Ishikawa (cell line): ENCODE measurements at regions not wholly inside any gene's neighbourhood (a gene's known extent, or its start where the extent isn't known, plus 50 kb on each side); places are given as distances from the start of the nearest gene placed in this dataset.

ENCODE experiments used
- CEBPB ChIP-seq: IDR thresholded peaks from 2 replicates; pipeline ENCODE4 v1.6.1; 2012
- CREB1 ChIP-seq: IDR thresholded peaks from 2 replicates; pipeline ENCODE4 v1.6.1; 2012; ENCODE audit warnings: low read depth
- EGR1 ChIP-seq: IDR thresholded peaks from 2 replicates; pipeline ENCODE4 v1.6.1; 2012
- EP300 ChIP-seq: IDR thresholded peaks from 2 replicates; pipeline ENCODE4 v1.6.1; 2012; ENCODE audit warnings: borderline replicate concordance
- FOXM1 ChIP-seq: IDR thresholded peaks from 2 replicates; pipeline ENCODE4 v1.6.1; 2012; ENCODE audit warnings: low read depth, borderline replicate concordance
- MAX ChIP-seq: IDR thresholded peaks from 2 replicates; pipeline ENCODE4 v1.6.1; 2012
- NFIC ChIP-seq: IDR thresholded peaks from 2 replicates; pipeline ENCODE4 v1.6.1; 2012
- RAD21 ChIP-seq: IDR thresholded peaks from 2 replicates; pipeline ENCODE4 v1.6.1; 2012; ENCODE audit warnings: low read depth
- TAF1 ChIP-seq: IDR thresholded peaks from 2 replicates; pipeline ENCODE4 v1.6.1; 2012; ENCODE audit warnings: low read depth, mild to moderate bottlenecking
- TCF12 ChIP-seq: IDR thresholded peaks from 2 replicates; pipeline ENCODE4 v1.6.1; 2012; ENCODE audit warnings: low read depth
- TEAD4 ChIP-seq: IDR thresholded peaks from 2 replicates; pipeline ENCODE4 v1.6.1; 2012
- YY1 ChIP-seq: IDR thresholded peaks from 2 replicates; pipeline ENCODE4 v1.6.1; 2012; ENCODE audit warnings: low read depth
- ZBTB7A ChIP-seq: IDR thresholded peaks from 2 replicates; pipeline ENCODE4 v1.6.1; 2012; ENCODE audit warnings: low read depth
- TF ChIP-seq, protein P1 (sequence below): IDR thresholded peaks from 2 replicates; pipeline ENCODE4 v1.6.1; 2012
- TF ChIP-seq, protein P2 (sequence below): IDR thresholded peaks from 2 replicates; pipeline ENCODE4 v1.6.1; 2012; ENCODE audit warnings: low read depth, mild to moderate bottlenecking

- TF ChIP-seq TCF12: no peak
- TF ChIP-seq CREB1: no peak
- TF ChIP-seq YY1: no peak
- no peak for TF ChIP-seq MAX
- no peak for TF ChIP-seq CEBPB
These were observed 72.1 kb downstream of the TMEM212 start for GRCh38 chr3:171915275-171915674.

DNA sequence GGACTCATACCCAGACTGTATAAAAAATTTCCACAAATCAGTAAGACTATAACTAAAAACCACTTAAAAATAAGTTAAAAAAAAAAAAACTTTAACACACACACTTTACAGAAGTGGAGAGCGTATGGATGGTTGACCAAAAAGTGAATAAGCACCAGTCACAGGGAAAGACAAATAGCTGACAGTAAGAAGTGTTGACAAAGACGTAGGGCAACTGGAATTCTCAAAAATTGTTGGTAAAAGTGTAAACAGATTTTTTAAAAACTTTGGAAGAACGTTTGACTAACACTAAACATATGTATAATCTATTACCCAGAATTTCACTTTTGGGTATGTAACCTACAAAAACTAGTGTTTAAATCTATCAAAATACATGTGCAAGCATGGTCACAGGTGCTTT is 73.7 kb downstream of the TMEM212 start:
- TF ChIP-seq TAF1: no peak
- no peak for TF ChIP-seq CEBPB
- TF ChIP-seq, protein P1, sequence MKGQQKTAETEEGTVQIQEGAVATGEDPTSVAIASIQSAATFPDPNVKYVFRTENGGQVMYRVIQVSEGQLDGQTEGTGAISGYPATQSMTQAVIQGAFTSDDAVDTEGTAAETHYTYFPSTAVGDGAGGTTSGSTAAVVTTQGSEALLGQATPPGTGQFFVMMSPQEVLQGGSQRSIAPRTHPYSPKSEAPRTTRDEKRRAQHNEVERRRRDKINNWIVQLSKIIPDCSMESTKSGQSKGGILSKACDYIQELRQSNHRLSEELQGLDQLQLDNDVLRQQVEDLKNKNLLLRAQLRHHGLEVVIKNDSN: no peak
- no peak for TF ChIP-seq YY1
- no peak for TF ChIP-seq MAX
- no peak for TF ChIP-seq TCF12
- TF ChIP-seq NFIC: no peak
- no peak for TF ChIP-seq CREB1
- no peak for TF ChIP-seq FOXM1
- TF ChIP-seq TEAD4: no peak

DNA sequence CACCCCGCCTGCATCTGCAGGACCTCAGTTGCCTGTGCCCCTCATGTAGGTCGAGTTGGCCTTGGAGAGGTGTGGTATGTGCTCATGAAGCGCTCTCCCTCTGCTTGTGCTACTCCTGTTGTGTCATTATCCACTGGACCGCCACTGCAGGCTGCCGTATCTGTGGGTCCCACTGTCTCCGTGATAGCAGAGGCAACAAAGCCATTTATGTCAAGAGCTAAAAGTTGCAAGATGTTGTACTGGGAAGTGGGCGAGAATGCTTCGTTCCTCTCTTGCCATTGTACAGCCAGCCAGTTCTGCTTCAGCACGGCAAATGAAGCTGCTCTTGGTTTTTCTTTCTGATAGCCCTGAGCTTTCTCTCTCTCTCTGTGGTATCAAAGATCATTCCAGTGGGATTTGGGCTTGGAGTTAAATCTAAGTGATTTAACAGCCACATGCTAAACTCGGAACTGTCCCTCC is 89.0 kb downstream of the TMEM212 start:
- no peak for TF ChIP-seq EGR1
- TF ChIP-seq EP300: no peak
- TF ChIP-seq, protein P1: no peak
- TF ChIP-seq, protein P2, sequence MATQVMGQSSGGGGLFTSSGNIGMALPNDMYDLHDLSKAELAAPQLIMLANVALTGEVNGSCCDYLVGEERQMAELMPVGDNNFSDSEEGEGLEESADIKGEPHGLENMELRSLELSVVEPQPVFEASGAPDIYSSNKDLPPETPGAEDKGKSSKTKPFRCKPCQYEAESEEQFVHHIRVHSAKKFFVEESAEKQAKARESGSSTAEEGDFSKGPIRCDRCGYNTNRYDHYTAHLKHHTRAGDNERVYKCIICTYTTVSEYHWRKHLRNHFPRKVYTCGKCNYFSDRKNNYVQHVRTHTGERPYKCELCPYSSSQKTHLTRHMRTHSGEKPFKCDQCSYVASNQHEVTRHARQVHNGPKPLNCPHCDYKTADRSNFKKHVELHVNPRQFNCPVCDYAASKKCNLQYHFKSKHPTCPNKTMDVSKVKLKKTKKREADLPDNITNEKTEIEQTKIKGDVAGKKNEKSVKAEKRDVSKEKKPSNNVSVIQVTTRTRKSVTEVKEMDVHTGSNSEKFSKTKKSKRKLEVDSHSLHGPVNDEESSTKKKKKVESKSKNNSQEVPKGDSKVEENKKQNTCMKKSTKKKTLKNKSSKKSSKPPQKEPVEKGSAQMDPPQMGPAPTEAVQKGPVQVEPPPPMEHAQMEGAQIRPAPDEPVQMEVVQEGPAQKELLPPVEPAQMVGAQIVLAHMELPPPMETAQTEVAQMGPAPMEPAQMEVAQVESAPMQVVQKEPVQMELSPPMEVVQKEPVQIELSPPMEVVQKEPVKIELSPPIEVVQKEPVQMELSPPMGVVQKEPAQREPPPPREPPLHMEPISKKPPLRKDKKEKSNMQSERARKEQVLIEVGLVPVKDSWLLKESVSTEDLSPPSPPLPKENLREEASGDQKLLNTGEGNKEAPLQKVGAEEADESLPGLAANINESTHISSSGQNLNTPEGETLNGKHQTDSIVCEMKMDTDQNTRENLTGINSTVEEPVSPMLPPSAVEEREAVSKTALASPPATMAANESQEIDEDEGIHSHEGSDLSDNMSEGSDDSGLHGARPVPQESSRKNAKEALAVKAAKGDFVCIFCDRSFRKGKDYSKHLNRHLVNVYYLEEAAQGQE: no peak
- TF ChIP-seq TAF1: no peak
- no peak for TF ChIP-seq MAX
- TF ChIP-seq RAD21: no peak
- TF ChIP-seq TEAD4: no peak
- TF ChIP-seq TCF12: no peak
- no peak for TF ChIP-seq FOXM1

DNA sequence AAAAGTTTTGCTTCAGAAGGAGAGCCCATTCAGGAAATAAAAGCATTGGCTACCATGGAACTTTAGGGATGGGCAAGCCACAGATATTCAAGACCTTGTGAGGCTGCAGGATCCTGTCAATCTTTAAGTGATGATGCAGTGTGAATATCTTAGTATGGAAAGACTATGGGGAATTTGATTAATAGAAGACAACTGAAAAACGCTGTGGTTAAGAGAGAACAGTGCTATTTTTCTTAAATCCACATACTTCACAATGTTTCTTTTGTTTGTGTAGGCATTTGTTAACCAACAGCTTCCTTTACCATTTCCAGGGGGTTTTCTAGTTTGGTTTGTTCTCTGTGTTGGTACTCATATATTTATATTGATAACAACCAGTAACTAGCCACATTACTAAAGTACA is 90.3 kb downstream of the TMEM212 start:
- no peak for TF ChIP-seq ZBTB7A
- no peak for TF ChIP-seq RAD21
- no peak for TF ChIP-seq YY1
- TF ChIP-seq NFIC: no peak
- TF ChIP-seq TAF1: no peak
- no peak for TF ChIP-seq CREB1
- no peak for TF ChIP-seq EP300
- TF ChIP-seq TCF12: no peak
- no peak for TF ChIP-seq TEAD4
- no peak for TF ChIP-seq MAX
- no peak for TF ChIP-seq EGR1
- no peak for TF ChIP-seq CEBPB
- TF ChIP-seq, protein P1: no peak
- TF ChIP-seq, protein P2: no peak
- TF ChIP-seq FOXM1: no peak

DNA sequence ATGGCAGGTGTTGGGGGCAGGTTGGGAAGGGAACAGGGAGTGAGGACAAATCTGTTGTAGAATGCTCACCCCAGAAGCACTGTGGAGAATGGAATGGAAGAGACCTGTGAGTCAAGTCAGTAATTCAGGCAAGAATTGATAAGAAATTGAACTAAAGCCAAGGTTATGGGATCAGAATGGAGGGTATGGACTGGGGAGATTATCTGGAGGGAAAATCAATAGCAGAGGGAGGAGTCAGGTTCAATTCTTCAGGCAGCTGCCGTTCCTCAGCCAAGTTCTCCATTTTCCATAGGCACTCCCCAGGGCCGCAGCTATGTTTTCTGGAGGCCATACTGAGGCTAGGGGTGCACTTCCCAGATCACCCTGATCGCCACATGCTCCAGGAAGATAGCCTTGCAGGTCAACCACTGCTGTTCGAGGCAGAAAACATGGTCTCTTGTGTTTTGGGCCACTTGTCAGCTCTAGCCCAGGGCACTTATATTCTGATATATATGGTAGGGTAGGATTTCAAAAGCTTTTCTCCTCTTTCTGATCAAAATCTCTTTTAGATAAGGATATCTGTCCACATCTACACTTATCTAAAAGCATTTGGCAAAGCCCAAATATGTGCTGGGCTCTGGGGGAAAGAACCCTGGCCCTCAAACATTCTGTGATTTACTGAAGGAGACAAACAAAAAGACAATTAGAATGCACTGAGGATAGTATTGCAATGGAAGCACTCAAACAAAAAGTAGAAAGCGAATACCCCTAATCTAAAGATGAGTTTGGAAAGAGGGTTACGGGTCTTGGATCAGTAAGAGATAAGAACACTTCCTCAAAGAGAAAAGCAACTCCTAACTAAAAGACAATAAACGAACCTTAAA is 92.3 kb downstream of the TMEM212 start:
- no peak for TF ChIP-seq YY1
- TF ChIP-seq TAF1: no peak
- TF ChIP-seq, protein P2: no peak
- no peak for TF ChIP-seq MAX
- TF ChIP-seq NFIC: no peak
- no peak for TF ChIP-seq CEBPB
- no peak for TF ChIP-seq EP300
- TF ChIP-seq CREB1: no peak
- TF ChIP-seq ZBTB7A: no peak
- TF ChIP-seq TEAD4: no peak
- TF ChIP-seq FOXM1: no peak
- TF ChIP-seq, protein P1: no peak
- no peak for TF ChIP-seq RAD21
